H1 (cell line): ENCODE measurements at regions not wholly inside any gene's neighbourhood (a gene's known extent, or its start where the extent isn't known, plus 50 kb on each side); places are given as distances from the start of the nearest gene placed in this dataset.

Experiments used
- GABPA ChIP-seq: IDR thresholded peaks from 2 replicates; pipeline ENCODE4 v1.6.1; 2011; ENCODE audit warnings: mild to moderate bottlenecking, low read length, moderate library complexity, borderline replicate concordance; ENCODE audit not compliant: insufficient read depth
- POLR2A ChIP-seq, 2 experiments: IDR thresholded peaks; 1 replicate in 1 of 2; 2 replicates in 1 of 2; pipeline ENCODE4 v1.6.1; 2011; ENCODE audit warnings: low read depth in 2 of 2, low read length in 2 of 2, mild to moderate bottlenecking in 2 of 2; ENCODE audit errors: control extremely low read depth in 1 of 2
- POLR2AphosphoS5 ChIP-seq: IDR thresholded peaks from 2 replicates; pipeline ENCODE4 v1.6.1; 2011; ENCODE audit warnings: low read depth, low read length
- TF ChIP-seq, protein P1 (sequence below), 3 experiments: IDR thresholded peaks; 1 replicate in 2 of 3; 2 replicates in 1 of 3; pipeline versions ENCODE4 v1.5.1 to v1.6.1; 2011; ENCODE audit warnings: low read length in 3 of 3, mild to moderate bottlenecking in 3 of 3, inconsistent platforms in 2 of 3, low read depth in 1 of 3, moderate library complexity in 1 of 3; ENCODE audit not compliant: insufficient read depth in 1 of 3; ENCODE audit errors: control extremely low read depth in 1 of 3

- TF ChIP-seq POLR2AphosphoS5 (no peak), POLR2A (IDR thresholded peaks at IDR 0.05; ENCODE audit: control extremely low read depth in 1 of 2, low read depth in 2 of 2, low read length in 2 of 2) (no peak), GABPA (no peak)
- TF ChIP-seq, protein P1, sequence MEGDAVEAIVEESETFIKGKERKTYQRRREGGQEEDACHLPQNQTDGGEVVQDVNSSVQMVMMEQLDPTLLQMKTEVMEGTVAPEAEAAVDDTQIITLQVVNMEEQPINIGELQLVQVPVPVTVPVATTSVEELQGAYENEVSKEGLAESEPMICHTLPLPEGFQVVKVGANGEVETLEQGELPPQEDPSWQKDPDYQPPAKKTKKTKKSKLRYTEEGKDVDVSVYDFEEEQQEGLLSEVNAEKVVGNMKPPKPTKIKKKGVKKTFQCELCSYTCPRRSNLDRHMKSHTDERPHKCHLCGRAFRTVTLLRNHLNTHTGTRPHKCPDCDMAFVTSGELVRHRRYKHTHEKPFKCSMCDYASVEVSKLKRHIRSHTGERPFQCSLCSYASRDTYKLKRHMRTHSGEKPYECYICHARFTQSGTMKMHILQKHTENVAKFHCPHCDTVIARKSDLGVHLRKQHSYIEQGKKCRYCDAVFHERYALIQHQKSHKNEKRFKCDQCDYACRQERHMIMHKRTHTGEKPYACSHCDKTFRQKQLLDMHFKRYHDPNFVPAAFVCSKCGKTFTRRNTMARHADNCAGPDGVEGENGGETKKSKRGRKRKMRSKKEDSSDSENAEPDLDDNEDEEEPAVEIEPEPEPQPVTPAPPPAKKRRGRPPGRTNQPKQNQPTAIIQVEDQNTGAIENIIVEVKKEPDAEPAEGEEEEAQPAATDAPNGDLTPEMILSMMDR (IDR thresholded peaks at IDR 0.05; ENCODE audit: control extremely low read depth in 1 of 3, insufficient read depth in 1 of 3, low read depth in 1 of 3, low read length in 3 of 3): no peak
Observed at GRCh38 chr10:78863906-78864239, 204.9 kb upstream of the ZMIZ1 start.
